B cell (primary cell): ENCODE measurements at regions not wholly inside any gene's neighbourhood (a gene's known extent, or its start where the extent isn't known, plus 50 kb on each side); places are given as distances from the start of the nearest gene placed in this dataset.
"Not testable (repeated sequence)": the region's sequence is repeated elsewhere in the genome, so short reads cannot be mapped to it uniquely, and the experiment has no call there.

ENCODE experiments used
- ATAC-seq: fragments of 200-7000 bp; cut with Tn5 transposase; one replicate; pipeline ENCODE4 v1.10.0; 2021; ENCODE audit warnings: low read depth, mild to moderate bottlenecking, moderate number of reproducible peaks, moderate library complexity
- CTCF ChIA-PET: fragments of 350-600 bp; sonication (Branson Sonifier 250); formaldehyde crosslinking; loops from one replicate; lab custom pipeline; 2021; ENCODE audit warnings: antibody characterized with exemption, inconsistent platforms; lab: Charles Lee
- POLR2A ChIA-PET: fragments of 350-600 bp; sonication (Branson Sonifier 250); formaldehyde crosslinking; loops from one replicate; lab custom pipeline; 2021; ENCODE audit warnings: antibody characterized with exemption; lab: Charles Lee
- DNase-seq: peaks from one replicate; pipeline ENCODE4 v3.0.0; 2013
- H2AFZ ChIP-seq: 2 replicates; pipeline ENCODE4 v1.6.1; 2012; ENCODE audit warnings: mild to moderate bottlenecking, low read depth, low read length; ENCODE audit not compliant: insufficient read depth, poor library complexity, severe bottlenecking
- H3K27ac ChIP-seq, 2 donors: 1 replicate in 1 of 2; 2 replicates in 1 of 2; pipeline ENCODE4 v1.5.1; 2012 to 2013; ENCODE audit warnings: low read length in 2 of 2, mild to moderate bottlenecking in 2 of 2, moderate library complexity in 1 of 2
- H3K27me3 ChIP-seq, 4 experiments: fragments of 200-600 bp in 1 of 4; sonication (generic) in 1 of 4; replicated peaks in 1 of 4; 1 replicate in 2 of 4; 2 replicates in 2 of 4; pipeline versions ENCODE4 v1.6.1 to v1.7.0; 2013 to 2016; ENCODE audit warnings: low read length in 3 of 4, mild to moderate bottlenecking in 2 of 4, mixed read lengths in 1 of 4, moderate library complexity in 1 of 4; ENCODE audit not compliant: insufficient read depth in 4 of 4, control insufficient read depth in 3 of 4; ENCODE audit errors: control extremely low read depth in 1 of 4
- H3K36me3 ChIP-seq, 2 experiments: replicated peaks in 1 of 2; 1 replicate in 1 of 2; 2 replicates in 1 of 2; pipeline versions ENCODE4 v1.6.1 to v1.7.1; 2013; ENCODE audit warnings: low read length in 1 of 2; ENCODE audit not compliant: insufficient read depth in 2 of 2, control insufficient read depth in 1 of 2; ENCODE audit errors: control extremely low read depth in 1 of 2, extremely low read depth in 1 of 2
- H3K4me1 ChIP-seq, 2 donors: fragments of 200-600 bp in 1 of 2; sonication (generic) in 1 of 2; 1 replicate in 1 of 2; 2 replicates in 1 of 2; pipeline versions ENCODE4 v1.5.1 to v1.6.1; 2013 to 2017; ENCODE audit warnings: low read length in 2 of 2; ENCODE audit not compliant: control insufficient read depth in 2 of 2, insufficient read depth in 2 of 2
- H3K4me2 ChIP-seq: replicated peaks from 2 replicates; pipeline ENCODE3; 2012; ENCODE audit warnings: mild to moderate bottlenecking, low read depth, low read length; ENCODE audit not compliant: poor library complexity, severe bottlenecking
- H3K4me3 ChIP-seq, 5 experiments: fragments of 200-600 bp in 1 of 5; sonication (generic) in 1 of 5; 1 replicate in 3 of 5; 2 replicates in 2 of 5; pipeline versions ENCODE4 v1.5.1 to v1.7.0; 2011 to 2016; ENCODE audit warnings: low read length in 4 of 5, mild to moderate bottlenecking in 4 of 5, low read depth in 2 of 5, control low read depth in 1 of 5, moderate library complexity in 1 of 5; ENCODE audit not compliant: insufficient read depth in 1 of 5; ENCODE audit errors: control extremely low read depth in 1 of 5, extremely low read depth in 1 of 5
- H3K79me2 ChIP-seq: fragments of 200-600 bp; sonication (generic); one replicate; pipeline ENCODE4 v1.6.0; 2016; ENCODE audit warnings: low read length; ENCODE audit not compliant: control insufficient read depth, insufficient read depth
- H3K9ac ChIP-seq: fragments of 200-600 bp; sonication (generic); 2 replicates; pipeline ENCODE4 v1.6.1; 2017; ENCODE audit warnings: mild to moderate bottlenecking, low read length, moderate library complexity
- H3K9me3 ChIP-seq, 3 donors: one replicate each; pipeline versions ENCODE4 v1.6.1 to v1.7.1; 2013; ENCODE audit warnings: low read length in 2 of 3; ENCODE audit not compliant: control insufficient read depth in 2 of 3, insufficient read depth in 1 of 3; ENCODE audit errors: control extremely low read depth in 1 of 3
- H4K20me1 ChIP-seq: 2 replicates; pipeline ENCODE4 v1.6.0; 2012; ENCODE audit warnings: mild to moderate bottlenecking, low read length; ENCODE audit not compliant: insufficient read depth, control insufficient read depth, poor library complexity, severe bottlenecking
- H3K27ac Mint-ChIP-seq: one replicate; pipeline ENCODE4 v1.8.0; 2021; ENCODE audit warnings: mixed read lengths
- H3K27me3 Mint-ChIP-seq: one replicate; pipeline ENCODE4 v1.8.0; 2021; ENCODE audit warnings: mixed read lengths
- H3K4me1 Mint-ChIP-seq: one replicate; pipeline ENCODE4 v1.8.0; 2021; ENCODE audit warnings: mixed read lengths
- H3K4me3 Mint-ChIP-seq: one replicate; pipeline ENCODE4 v1.8.0; 2021; ENCODE audit warnings: mixed read lengths
- H3K9me3 Mint-ChIP-seq: one replicate; pipeline ENCODE4 v1.8.0; 2022; ENCODE audit warnings: mixed read lengths; ENCODE audit not compliant: insufficient read depth
- EZH2 ChIP-seq: IDR thresholded peaks from 2 replicates; pipeline ENCODE4 v1.6.1; 2012; ENCODE audit warnings: borderline replicate concordance, low read depth, mild to moderate bottlenecking, moderate library complexity, low read length; ENCODE audit not compliant: insufficient read depth, poor library complexity, severe bottlenecking
- WGBS: methylation state at CpG from one replicate; pipeline ENCODE4 v1.1.5; 2013; ENCODE audit warnings: missing lambda C conversion rate; ENCODE audit not compliant: insufficient coverage; 5-methylcytosine and 5-hydroxymethylcytosine counted together
- intact Hi-C: fragments of 100-400 bp; cut with micrococcal nuclease; formaldehyde crosslinking; loops from one replicate; pipeline ENCODE4 v1.10.0; 2022
- TF ChIP-seq, protein P1 (sequence below): fragments of 200-600 bp; IDR thresholded peaks from one replicate; pipeline ENCODE4 v1.8.0; 2022; ENCODE audit warnings: antibody characterized with exemption, mild to moderate bottlenecking

DNA sequence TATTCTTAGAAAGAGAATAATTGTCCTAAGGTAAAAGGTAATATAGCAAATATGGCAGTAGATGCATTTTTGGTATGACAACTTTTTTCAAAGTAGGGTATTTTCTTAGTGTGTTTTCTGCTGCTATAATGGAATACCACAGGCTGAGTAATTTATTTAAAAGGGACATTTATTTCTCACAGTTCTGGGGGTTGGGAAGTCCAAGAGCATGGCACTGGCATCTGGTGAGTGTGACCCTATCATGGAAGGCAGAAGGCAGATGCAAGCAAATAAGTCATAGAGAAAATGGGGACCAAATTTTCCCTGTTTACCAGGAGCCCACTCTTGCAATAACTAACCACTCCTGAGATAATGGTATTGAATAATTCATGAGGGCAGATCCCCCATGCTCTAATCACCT is 922.5 kb upstream of the MAN1A1 start:
- no peak overlapping the region for H3K27ac ChIP-seq
- ChIA-PET CTCF (no interaction called here), POLR2A (no interaction called here)
- TF ChIP-seq, protein P1, sequence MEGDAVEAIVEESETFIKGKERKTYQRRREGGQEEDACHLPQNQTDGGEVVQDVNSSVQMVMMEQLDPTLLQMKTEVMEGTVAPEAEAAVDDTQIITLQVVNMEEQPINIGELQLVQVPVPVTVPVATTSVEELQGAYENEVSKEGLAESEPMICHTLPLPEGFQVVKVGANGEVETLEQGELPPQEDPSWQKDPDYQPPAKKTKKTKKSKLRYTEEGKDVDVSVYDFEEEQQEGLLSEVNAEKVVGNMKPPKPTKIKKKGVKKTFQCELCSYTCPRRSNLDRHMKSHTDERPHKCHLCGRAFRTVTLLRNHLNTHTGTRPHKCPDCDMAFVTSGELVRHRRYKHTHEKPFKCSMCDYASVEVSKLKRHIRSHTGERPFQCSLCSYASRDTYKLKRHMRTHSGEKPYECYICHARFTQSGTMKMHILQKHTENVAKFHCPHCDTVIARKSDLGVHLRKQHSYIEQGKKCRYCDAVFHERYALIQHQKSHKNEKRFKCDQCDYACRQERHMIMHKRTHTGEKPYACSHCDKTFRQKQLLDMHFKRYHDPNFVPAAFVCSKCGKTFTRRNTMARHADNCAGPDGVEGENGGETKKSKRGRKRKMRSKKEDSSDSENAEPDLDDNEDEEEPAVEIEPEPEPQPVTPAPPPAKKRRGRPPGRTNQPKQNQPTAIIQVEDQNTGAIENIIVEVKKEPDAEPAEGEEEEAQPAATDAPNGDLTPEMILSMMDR, result no peak
- TF ChIP-seq EZH2, result no peak
- no peaks in the 10 kb centered on the region for H3K9me3 ChIP-seq
- Mint-ChIP-seq H3K4me3 (no peak overlapping the region), H3K27me3 (no peaks in the 10 kb centered on the region), H3K9me3 (peaks cover 5% of the 10 kb centered on the region), H3K27ac (no peak overlapping the region), H3K4me1 (peaks cover 13% of the 10 kb centered on the region)
- H3K9ac ChIP-seq, result no peak overlapping the region
- H3K4me3 ChIP-seq, result no peak overlapping the region
- H4K20me1 ChIP-seq, result no peaks in the 10 kb centered on the region
- ATAC-seq (no peak), DNase-seq (no peak)
- no peak overlapping the region for H2AFZ ChIP-seq
- H3K4me1 ChIP-seq, result peaks cover 14 to 17% of the 10 kb centered on the region in 2 donors
- H3K4me2 ChIP-seq, result no peak overlapping the region
- intact Hi-C loops, result no loop called here
- H3K36me3 ChIP-seq, result no peaks in the 10 kb centered on the region
- no peaks in the 10 kb centered on the region for H3K27me3 ChIP-seq
- no peaks in the 10 kb centered on the region for H3K79me2 ChIP-seq

- H2AFZ ChIP-seq, H3K27ac Mint-ChIP-seq, H3K36me3 ChIP-seq, H3K9ac ChIP-seq, H3K27ac ChIP-seq, CTCF ChIA-PET, H3K4me3 Mint-ChIP-seq, H3K9me3 ChIP-seq, ATAC-seq, H3K9me3 Mint-ChIP-seq, intact Hi-C loops, DNase-seq, H3K4me1 ChIP-seq, H3K4me1 Mint-ChIP-seq, H3K27me3 Mint-ChIP-seq, H3K79me2 ChIP-seq, POLR2A ChIA-PET, H3K27me3 ChIP-seq, H3K4me3 ChIP-seq, H4K20me1 ChIP-seq, H3K4me2 ChIP-seq: not testable (repeated sequence)
- WGBS, result 84% methylated on average over 3 of the region's 9 CpGs
Measured at GRCh38 chr6:120268256-120268655, 918.7 kb upstream of the MAN1A1 start.
